GM20000 (cell line): ENCODE measurements at regions not wholly inside any gene's neighbourhood (a gene's known extent, or its start where the extent isn't known, plus 50 kb on each side); places are given as distances from the start of the nearest gene placed in this dataset.
A peak's percentile ranks its signal among the peaks of the same experiment; 100 is the strongest.

Source experiments
- DNase-seq: peaks from one replicate; pipeline ENCODE4 v3.0.0; 2012; ENCODE audit warnings: low spot score
- TF ChIP-seq, protein P1 (sequence below): IDR thresholded peaks from 2 replicates; pipeline ENCODE4 v1.5.1; 2012; ENCODE audit warnings: mild to moderate bottlenecking, control low read depth; ENCODE audit errors: extremely low read depth, missing control alignments

- TF ChIP-seq, protein P1, sequence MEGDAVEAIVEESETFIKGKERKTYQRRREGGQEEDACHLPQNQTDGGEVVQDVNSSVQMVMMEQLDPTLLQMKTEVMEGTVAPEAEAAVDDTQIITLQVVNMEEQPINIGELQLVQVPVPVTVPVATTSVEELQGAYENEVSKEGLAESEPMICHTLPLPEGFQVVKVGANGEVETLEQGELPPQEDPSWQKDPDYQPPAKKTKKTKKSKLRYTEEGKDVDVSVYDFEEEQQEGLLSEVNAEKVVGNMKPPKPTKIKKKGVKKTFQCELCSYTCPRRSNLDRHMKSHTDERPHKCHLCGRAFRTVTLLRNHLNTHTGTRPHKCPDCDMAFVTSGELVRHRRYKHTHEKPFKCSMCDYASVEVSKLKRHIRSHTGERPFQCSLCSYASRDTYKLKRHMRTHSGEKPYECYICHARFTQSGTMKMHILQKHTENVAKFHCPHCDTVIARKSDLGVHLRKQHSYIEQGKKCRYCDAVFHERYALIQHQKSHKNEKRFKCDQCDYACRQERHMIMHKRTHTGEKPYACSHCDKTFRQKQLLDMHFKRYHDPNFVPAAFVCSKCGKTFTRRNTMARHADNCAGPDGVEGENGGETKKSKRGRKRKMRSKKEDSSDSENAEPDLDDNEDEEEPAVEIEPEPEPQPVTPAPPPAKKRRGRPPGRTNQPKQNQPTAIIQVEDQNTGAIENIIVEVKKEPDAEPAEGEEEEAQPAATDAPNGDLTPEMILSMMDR, result no peak
These were observed 220.5 kb downstream of the KCNRG start for GRCh38 chr13:50235604-50236342.

DNA sequence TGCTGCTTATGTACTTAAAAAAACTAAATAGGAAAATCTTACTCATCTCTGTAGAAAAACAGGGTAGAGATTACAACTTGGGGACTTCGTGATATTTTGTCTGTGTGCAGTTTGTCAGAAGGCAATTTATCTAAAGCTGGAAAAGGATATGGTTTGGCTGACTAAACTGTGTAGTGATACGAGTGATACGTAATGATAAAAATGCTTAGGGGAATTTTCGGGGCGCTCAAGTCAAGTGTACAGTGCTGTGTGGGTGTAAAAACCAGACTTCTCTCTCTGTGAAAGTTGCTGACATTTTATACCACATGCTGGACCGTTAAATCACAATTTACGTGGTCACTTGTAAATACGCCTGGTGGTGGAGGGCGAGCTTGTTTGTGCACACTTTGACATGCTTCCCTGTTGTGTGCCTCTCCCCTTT, 221.7 kb downstream of the KCNRG start:
- DNase-seq, result peak; percentile 62
- TF ChIP-seq, protein P1, result no peak

More at GRCh38 chr13:50235604-50236342, 220.5 kb downstream of the KCNRG start:
- no peak for DNase-seq

DNA sequence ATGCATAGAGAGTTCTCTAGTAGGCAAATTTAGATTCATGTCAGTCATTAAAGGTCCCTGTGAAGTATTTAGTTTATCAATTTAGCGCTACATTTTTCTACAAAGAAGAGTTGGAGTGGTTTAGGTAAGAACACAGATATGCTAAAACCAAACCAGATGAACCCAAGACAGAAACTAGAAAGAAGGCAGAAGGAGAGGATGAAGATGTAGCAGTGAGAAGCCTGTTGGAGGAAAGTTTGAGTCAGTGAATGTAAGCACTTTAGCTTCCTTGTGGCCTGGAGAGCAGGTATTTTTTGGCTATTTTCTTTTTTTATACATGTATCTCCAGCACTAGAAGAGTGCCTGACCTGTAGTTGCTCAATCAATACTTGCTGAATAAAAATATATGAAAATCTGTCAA, 223.7 kb downstream of the KCNRG start:
- TF ChIP-seq, protein P1, result no peak
- DNase-seq, result no peak

DNA sequence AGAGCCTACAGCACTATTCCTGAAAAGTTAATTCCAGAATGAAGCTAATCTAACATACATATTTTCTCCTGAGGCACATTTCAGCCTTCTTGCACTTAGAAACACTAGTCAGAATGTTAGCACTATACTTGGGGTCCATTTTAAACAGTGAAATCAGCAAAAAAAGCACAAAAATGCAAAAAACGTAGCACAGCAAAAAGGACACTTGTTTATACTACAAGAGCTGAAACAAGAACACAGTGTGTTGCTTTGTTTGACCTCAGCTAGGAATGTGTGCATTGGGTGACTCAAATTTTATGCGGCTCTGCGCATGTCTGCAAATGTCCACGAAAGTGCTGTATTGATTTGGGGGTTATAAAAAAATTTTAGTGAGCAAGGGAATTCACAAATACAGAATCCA, 226.2 kb downstream of the KCNRG start:
- TF ChIP-seq, protein P1, result no peak
- no peak for DNase-seq

GRCh38 chr13:50243931-50244330, 228.7 kb downstream of the KCNRG start:
- TF ChIP-seq, protein P1, result no peak
- DNase-seq, result no peak

DNA sequence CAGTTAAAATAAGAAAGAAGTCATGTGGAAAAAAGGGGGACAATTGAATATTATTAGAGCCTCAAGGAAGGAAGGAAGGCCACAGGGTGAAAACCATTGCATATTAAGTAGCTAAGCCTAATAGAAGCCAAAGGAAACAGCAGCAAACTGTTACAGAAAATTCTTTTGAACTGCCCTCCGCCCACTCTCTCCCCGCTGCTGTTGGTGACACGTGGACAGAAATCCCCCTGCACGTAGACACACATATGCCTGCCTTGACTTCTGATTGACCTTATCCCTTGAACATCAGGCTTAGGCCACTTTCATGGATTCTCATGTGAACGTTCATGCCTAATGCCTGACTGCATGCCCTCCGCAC, 229.1 kb downstream of the KCNRG start:
- TF ChIP-seq, protein P1, result no peak
- DNase-seq, result no peak

- peak; percentile 32 for DNase-seq
- TF ChIP-seq, protein P1, result no peak
These were observed 229.7 kb downstream of the KCNRG start for GRCh38 chr13:50244713-50245574.
